ENCODE measurements at regions not wholly inside any gene's neighbourhood (a gene's known extent, or its start where the extent isn't known, plus 50 kb on each side); places are given as distances from the start of the nearest gene placed in this dataset.

- TF ChIP-seq, protein P1, sequence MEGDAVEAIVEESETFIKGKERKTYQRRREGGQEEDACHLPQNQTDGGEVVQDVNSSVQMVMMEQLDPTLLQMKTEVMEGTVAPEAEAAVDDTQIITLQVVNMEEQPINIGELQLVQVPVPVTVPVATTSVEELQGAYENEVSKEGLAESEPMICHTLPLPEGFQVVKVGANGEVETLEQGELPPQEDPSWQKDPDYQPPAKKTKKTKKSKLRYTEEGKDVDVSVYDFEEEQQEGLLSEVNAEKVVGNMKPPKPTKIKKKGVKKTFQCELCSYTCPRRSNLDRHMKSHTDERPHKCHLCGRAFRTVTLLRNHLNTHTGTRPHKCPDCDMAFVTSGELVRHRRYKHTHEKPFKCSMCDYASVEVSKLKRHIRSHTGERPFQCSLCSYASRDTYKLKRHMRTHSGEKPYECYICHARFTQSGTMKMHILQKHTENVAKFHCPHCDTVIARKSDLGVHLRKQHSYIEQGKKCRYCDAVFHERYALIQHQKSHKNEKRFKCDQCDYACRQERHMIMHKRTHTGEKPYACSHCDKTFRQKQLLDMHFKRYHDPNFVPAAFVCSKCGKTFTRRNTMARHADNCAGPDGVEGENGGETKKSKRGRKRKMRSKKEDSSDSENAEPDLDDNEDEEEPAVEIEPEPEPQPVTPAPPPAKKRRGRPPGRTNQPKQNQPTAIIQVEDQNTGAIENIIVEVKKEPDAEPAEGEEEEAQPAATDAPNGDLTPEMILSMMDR (IDR thresholded peaks at IDR 0.05; ENCODE audit: low read depth, low read length) = no peak
- no peak overlapping the region for H3K4me3 ChIP-seq (ENCODE audit: low read depth, low read length)
These were observed 54.6 kb downstream of the ARL4A start for GRCh38 chr7:12741951-12742575.

DNA sequence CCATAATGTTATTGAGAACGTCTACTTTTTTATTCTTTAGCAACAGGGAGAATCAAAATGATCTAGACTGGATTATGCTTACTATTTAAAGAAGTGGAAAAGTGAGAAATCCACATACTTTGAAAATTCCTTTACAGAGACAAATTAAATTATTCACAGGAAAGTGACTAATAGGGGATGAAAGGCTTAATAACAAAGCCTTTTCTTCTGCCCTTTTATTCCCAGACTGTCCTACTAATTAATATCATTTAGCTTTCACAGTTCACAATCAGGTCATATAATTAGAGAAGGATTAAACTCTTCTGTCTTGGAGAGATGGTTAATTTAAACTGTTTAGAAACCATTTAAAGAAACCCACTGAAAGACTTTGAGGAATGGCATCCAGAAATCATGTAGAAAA is 58.8 kb downstream of the ARL4A start:
- Histone ChIP-seq H3K27me3 (no peaks in the 10 kb centered on the region; the same call in none of the 2 replicates), H3K9me3 (no peaks in the 10 kb centered on the region), H3K4me3 (ENCODE audit: low read depth, low read length) (no peak overlapping the region), H3K4me1 (no peaks in the 10 kb centered on the region), H3K36me3 (no peaks in the 10 kb centered on the region)
- no peak for DNase-seq
- TF ChIP-seq, protein P1 (IDR thresholded peaks at IDR 0.05; ENCODE audit: low read depth, low read length) = no peak

More at GRCh38 chr7:12741951-12742575, 54.6 kb downstream of the ARL4A start:
- H3K27me3 ChIP-seq = no peaks in the 10 kb centered on the region; the same call in none of the 2 replicates
- no peaks in the 10 kb centered on the region for H3K36me3 ChIP-seq
- no peak for DNase-seq
- no peaks in the 10 kb centered on the region for H3K4me1 ChIP-seq
- H3K9me3 ChIP-seq = no peaks in the 10 kb centered on the region

DNA sequence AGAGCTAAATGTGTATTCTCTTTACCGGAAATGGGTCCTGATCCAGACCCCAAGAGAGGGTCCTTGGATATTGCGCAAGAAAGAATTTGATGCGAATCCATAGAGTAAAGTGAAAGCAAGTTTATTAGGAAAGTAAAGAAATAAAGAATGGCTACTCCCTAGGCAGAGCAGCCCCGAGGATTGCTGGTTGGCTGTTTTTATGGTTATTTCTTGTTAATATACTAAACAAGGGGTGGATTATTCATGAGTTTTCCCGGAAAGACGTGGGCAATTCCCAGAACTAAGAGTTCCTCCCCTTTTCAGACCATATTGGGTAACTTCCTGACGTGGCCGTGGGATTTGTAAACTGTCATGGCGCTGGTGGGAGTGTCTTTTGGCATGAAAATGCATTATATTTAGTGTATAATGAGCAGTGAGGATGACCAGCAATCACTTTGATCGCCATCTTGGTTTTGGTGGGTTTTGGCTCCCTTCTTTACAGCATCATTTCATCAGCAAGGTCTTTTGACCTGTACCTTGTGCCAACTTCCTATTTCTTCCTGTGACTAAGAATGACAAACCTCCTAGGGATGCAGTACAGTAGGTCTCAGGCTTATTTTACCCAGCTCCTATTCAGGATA is 60.4 kb downstream of the ARL4A start:
- Histone ChIP-seq H3K4me3 (ENCODE audit: low read depth, low read length) (peak overlapping the region; percentile 24), H3K9me3 (no peaks in the 10 kb centered on the region), H3K27me3 (peaks cover 8% of the 10 kb centered on the region), H3K36me3 (no peaks in the 10 kb centered on the region), H3K4me1 (no peaks in the 10 kb centered on the region)
- DNase-seq = no peak
- TF ChIP-seq, protein P1 (IDR thresholded peaks at IDR 0.05; ENCODE audit: low read depth, low read length) = no peak

GRCh38 chr7:12749069-12749468 is 61.6 kb downstream of the ARL4A start:
- Histone ChIP-seq H3K9me3 (no peaks in the 10 kb centered on the region), H3K4me1 (no peaks in the 10 kb centered on the region), H3K4me3 (ENCODE audit: low read depth, low read length) (no peak overlapping the region), H3K36me3 (no peaks in the 10 kb centered on the region), H3K27me3 (peaks cover 8% of the 10 kb centered on the region)
- TF ChIP-seq, protein P1 (IDR thresholded peaks at IDR 0.05; ENCODE audit: low read depth, low read length) = no peak
- no peak for DNase-seq

GRCh38 chr7:12749746-12750145 is 62.3 kb downstream of the ARL4A start:
- DNase-seq = no peak
- Histone ChIP-seq H3K4me1 (no peaks in the 10 kb centered on the region), H3K27me3 (peaks cover 8% of the 10 kb centered on the region), H3K36me3 (no peaks in the 10 kb centered on the region), H3K4me3 (ENCODE audit: low read depth, low read length) (no peak overlapping the region), H3K9me3 (no peaks in the 10 kb centered on the region)
- TF ChIP-seq, protein P1 (IDR thresholded peaks at IDR 0.05; ENCODE audit: low read depth, low read length) = no peak

DNA sequence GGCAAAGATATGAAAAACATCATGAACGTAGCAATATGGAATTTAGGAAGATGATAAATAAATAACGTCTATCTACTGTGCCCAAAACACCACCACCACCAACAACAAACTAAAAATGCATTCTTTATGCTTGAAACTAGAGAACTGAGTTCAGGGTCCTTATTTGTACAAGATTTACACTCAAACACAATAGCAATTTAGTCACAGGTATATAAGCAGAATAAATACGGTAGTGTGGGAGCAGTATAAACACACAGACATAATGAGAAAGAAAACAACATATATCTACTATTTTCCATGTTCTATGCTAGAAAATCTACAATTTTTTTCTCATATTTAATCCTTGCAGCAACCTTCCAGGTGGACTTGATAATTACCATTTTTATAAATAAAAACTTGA is 64.3 kb downstream of the ARL4A start:
- H3K36me3 ChIP-seq = no peaks in the 10 kb centered on the region
- TF ChIP-seq, protein P1 (IDR thresholded peaks at IDR 0.05; ENCODE audit: low read depth, low read length) = no peak
- no peak overlapping the region for H3K4me3 ChIP-seq (ENCODE audit: low read depth, low read length)
- H3K4me1 ChIP-seq = no peaks in the 10 kb centered on the region
- no peaks in the 10 kb centered on the region for H3K9me3 ChIP-seq
- H3K27me3 ChIP-seq = peaks cover 8% of the 10 kb centered on the region; the same call in 1 of the 2 replicates
- DNase-seq = no peak
